NCI-H460 (cell line): ENCODE measurements at regions not wholly inside any gene's neighbourhood (a gene's known extent, or its start where the extent isn't known, plus 50 kb on each side); places are given as distances from the start of the nearest gene placed in this dataset.

Source experiments
- DNase-seq: peaks from one replicate; pipeline ENCODE4 v3.0.0-alpha.2; 2016; ENCODE audit warnings: low read depth; ENCODE audit errors: extremely low read depth

DNA sequence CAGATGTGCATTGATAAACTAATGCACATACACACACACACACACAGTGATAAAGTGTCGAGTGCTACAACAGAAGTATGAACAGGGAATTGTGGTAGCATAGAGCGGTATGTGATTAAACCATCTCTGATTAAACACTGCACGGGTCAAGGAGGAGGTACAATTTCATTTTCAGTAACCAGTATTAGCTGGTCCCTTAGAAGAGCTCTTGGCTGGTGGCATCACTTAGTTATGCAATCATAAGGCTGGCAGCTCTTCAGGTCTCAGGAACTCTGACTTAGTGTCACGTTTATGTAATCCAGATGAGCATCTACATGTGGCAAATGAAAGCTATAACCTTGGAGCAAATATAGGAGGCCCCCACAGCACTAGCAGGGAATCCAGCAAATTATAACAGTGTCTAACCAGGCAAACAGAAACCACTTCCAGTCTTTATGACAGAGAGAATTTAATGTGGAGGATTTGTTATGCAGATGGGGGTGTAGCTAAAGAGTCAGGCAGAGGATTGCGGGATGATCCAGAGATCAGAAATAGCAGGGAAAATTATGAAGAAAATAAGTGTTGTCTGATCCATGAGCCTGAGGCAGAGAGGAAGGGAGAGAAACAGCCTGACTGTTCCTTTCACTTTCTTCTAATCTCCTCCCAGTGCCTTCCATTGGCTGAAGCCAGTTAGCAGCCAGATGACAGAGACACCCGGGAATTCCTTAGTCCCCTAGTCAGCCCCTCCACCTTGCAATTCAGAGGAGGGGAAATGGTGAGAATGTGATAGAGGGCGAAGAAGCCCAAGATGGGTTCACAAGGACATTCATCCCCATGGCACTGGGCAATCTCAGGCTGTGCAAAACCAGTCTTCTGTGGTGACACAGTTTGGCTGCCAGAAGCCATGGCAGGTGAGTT is 533.1 kb upstream of the TENM4 start:
- no peak for DNase-seq

DNA sequence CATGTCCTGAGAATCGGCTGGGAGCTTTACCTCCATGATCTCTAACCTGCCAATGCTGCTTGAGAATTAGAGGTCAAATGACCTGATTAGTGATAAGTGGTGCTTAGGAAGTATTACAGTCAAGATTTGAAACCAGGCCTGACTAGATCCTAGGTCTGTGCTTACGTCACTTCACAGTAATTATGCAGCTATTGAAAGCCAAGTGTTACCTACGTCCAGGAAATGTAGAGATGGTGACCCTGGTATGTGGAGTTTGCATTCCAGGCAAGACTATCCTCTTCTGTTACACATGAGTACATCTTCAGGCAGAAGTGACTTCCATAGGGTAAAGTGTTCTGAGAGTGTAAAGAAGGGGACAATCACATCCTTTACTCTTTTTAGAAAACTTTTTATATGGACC is 530.4 kb upstream of the TENM4 start:
- DNase-seq: peak; percentile 0

DNA sequence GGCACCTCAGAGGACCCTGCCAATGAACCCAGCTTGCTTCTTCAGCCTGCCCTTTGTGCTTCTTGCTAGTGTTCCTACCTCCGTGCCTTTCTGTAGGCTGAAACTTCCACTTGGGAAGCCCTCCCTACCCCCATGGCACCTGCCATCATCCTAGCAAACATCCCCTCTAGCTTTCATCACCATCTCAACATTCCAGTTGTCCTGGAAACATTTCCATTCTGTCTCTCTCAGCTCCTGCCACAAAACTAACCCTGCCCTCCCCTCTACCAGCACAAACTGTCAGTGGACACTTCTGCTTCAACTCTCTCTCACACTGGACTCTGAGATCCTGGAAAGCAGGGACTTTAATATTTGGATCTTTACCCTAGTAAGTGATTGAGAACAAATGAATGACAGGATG is 525.8 kb upstream of the TENM4 start:
- DNase-seq: no peak

DNA sequence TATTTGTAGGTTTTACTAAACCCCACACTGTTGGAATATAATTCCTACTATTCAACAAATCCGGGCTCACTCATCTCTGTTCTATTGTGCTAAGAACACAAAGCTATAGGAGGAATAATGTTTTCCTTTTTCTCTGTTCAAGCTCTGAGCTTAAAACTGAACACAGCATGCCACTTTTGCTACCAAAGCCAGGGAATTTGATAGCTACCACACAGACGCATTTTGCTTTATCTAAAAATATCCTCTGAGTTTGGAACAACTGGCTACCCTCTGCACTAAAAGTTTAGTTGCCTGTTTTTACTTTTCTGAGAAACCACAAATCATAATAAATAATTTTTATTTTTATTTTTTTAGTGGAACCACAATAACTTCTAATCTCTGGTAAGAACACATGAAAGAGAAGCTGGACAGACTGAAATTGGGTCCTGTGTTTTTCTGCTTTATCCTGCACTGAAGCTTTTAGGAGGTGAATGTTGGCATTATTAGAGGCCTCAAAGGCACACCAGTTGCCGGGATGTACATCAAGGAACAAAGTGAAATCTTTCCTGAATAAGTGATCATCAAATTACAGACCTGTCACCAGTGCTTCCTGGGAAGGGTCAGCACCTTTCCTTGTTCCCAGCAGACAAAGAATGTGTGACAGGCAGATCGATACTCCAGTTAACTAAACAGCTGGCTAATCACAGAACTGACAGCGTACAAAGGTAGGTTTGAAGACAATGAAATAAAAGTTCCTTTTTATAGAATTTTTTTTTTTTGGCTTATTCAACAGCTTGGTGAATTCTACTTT is 523.2 kb upstream of the TENM4 start:
- DNase-seq: no peak

DNA sequence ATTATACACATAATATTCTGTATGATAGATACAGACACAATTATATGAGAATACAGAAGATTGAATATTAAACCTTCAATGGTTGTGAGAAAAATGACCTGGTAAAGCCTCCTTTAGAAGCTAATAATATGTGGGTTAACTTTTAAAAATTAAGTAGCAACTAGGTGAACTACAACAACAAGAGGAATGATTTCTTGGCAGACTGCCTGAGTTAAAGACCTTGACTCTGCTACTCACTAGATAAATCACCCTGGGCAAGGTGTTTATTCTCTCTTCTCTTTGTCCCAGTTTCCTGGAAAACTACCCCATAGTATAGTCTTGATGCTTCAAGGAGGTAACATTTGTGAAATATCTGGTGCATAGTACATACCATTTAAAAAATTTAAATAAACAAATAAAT is 519.6 kb upstream of the TENM4 start:
- no peak for DNase-seq

DNA sequence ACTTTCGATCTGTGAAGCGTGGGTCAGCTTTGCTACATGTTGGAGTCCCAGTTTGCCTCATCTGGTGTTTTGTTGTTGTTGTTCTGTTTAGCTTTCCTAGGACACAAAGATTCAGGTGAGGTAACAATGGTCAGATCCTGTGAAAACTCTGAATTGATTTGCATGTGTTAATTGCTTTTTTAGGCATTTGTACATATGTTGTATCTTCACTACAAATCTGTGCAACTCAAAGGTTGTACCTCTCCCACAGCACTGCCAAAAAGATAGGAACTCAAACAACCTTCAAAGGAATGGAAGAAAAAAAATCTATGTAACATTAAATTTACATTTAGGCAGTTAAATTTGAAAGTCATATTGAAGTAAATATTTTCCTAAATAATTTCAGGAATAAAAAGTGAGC is 518.5 kb upstream of the TENM4 start:
- no peak for DNase-seq

DNA sequence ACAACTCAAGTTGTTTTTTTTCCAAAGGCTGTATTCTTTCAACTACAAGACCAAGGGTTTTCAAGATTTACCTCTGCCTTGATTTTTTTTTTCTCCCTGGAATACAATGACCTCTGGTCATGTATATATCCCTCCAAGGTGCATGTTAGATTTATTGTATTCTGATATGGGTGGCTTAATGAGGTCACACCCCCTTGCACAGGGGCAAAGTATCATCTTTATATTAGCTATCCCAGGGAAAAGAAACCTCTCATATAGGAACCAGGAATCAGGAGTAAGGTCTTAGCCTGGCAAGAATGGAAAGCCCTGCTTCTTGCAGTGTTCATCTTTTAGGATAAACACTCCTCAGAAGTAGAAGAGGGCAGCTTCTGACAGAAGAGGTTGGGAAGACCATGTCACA is 516.9 kb upstream of the TENM4 start:
- DNase-seq: no peak

DNA sequence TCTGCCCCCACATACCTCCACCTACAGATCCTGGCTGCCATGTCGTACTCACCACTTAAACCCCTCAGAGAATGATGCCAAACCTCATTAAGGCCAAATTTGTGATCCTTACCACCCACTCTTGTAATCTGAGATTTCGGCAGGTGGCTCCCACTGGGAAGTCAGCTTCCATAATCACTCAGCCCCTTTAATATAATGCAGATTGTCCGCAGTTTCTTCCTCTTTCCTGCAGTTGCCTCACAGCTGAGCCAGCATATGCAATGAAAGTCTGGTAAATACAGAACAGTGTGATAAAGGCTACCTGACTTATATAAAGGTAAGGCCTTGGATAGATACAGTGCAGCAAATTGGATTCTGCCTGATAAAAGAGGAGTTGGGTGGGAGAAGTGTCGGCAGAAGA is 515.2 kb upstream of the TENM4 start:
- no peak for DNase-seq

DNA sequence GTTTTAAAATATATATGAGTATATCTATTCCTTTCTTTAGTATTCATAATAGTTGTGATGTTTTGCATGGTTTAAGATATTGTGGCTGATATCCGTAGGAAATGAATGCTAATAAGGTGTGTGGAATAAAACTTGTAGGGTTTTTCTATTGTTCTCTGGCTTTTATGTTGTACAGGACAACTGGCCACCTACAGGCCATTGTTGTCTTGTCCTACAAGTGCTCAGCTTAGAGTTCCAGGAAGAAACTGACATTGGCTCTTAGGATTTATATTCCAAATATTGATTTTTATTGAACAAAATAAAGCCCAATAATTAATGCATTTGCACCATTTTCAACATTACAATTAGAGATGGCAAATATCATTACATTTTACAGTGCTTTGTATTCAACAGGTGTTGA is 512.8 kb upstream of the TENM4 start:
- DNase-seq: no peak

DNA sequence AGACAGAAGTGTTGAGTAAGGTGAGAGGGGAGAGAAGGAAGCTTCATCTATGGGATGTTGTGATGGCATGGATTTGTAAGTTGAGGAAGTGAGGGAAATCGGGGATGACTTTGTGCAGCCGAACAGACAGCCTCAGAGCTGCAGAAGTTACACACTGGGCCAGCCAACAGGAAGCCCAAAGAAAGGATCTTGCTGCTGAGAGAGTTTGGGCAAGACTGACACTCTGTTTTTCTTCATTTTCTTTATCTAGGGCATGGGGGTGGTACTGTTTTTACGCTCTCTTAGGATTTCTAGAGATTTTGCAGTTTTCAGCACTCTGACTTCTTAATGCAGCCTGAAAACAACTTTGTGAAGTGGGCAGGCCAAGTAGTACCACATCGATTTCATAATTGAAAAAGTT is 509.9 kb upstream of the TENM4 start:
- DNase-seq: no peak

DNA sequence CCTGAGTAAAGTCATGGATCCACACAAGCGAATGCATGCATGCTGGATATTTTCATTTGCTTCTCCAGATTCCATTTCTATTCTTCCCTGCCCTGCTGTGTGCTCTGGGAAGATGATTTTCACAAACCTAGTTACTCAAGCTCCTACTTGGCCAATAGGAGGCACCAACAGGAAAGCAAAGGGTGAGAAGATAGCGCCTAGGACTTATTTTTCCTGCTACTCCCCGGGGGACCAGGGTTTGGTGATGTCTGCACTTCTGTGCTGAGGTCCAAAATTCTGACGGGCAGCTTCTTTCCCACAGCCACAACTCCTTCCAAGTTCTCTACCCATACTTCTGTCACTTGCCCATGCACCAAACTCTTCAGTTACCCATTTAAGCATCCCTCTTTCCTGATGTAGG is 509.3 kb upstream of the TENM4 start:
- DNase-seq: no peak

DNA sequence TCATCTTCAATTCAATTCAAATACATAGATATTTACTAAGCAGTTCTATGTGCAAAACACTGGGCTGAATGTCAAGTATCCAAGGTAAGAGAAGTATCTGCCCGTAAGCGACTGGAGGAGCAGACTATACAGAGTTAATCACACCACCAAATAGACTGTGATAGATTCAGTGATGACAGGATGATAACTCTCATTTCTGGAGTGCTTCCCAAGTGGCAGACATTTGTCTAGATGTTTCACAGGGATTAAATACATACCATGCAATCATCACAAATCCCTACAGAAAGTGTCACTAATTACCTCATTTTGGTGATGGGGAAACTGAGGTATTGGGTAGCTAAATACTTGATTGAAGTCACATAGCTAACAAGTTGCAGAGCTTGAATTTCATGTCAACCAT is 508.7 kb upstream of the TENM4 start:
- no peak for DNase-seq

DNA sequence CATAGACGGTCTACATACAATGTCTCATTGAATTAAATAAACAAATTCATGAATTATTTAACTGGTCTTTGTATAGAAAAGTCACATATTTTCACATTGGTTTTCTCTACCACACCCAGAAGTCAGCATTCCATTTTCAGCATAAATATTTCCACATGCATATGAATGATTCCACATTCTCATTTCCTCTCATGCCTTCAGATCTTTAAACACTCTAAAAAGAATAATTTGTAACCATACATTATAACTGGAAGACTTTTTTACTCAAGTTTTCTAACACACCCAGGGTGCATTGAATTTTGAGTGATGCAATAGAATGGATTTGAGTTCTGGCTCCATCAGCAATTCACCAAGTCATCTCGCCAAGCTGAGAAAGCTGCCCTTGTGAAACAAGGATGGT is 501.8 kb upstream of the TENM4 start:
- no peak for DNase-seq

DNA sequence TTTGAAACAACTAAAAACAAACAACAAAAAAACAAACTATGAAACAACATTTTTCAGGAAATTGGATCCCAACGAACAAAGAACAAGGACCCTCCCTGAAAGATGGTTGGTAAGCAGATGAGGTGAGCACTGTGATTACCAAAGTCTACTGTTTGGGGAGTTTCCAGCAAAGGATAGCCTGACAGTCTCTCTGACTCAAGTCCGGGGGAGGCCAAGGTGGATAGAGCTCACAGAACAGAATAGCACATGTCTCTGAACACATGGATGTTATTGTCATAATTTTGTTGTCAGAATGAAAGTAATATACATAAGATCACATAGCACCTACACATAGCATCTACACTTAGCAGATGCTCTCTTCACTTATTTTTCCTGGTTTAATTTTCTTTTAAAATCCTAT is 501.3 kb upstream of the TENM4 start:
- no peak for DNase-seq

DNA sequence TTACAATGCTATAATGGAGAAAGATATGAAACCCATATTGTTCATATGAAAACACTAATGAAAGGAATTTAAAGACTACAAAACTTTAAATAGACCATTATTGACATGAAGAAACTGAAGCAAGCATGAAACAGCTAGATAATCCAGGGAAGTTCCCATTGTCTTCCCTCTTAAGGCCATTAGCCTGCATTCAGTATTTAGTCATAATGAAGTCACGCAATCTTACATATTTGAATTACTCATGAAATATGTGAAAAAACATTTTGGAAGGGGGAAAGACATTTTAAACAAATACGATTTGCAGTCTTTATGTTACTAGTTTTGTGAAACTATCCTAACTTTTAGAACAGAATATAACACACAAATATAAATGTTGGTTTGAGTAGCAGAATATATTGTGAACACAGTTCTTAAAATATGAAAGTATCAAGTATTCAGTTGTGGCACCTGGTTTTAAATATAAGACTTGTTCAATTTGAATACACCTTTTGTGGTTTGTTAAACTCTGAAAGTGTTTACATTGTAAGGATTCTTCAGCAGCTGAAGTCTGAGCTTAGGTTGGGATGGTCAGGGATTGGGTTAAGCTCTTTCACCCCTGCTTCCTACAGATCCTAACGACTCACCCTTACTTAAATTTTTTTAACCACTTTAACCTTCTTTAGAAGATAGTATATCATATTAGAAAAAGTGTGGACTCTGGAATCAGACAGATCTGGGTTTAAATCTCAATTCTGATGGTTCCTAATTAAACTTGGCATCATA is 500.3 kb upstream of the TENM4 start:
- no peak for DNase-seq

DNA sequence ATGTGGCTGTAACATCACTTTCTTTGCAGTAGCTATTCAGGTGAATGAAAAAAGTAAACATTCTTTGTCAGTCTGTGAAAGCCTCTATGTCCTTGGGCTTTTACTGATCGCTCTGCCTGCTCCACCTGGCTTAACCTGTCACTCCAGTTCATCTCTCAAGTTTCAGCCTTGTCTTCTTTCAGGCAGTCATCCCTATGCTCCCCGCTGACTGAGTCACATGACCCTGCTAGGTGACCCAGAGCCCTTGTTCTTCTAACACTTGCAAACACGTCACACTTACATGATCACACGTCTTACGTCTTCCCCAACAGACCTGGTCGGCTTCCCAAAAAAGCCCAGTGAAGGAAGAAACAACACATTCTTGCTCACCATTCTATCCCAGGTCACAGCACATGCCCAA is 499.3 kb upstream of the TENM4 start:
- DNase-seq: no peak

DNA sequence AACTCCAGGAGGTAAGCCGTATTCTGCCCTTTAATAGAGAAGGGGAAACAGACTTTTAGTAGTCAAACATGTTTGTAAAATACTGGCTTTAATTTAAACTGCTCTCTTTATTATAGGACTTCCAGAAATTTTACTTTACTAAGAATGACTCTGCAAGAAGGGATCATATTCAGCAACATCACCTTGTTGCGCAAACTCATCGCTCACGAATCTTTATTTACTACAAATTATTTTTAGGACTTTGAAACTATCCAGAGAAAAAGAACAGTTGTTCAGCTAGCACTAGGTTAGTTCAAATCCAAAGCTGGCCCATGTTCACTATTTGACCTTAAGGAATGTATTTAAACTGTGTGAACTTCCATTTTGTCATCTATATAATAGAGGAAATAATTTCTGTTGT is 498.3 kb upstream of the TENM4 start:
- no peak for DNase-seq

DNA sequence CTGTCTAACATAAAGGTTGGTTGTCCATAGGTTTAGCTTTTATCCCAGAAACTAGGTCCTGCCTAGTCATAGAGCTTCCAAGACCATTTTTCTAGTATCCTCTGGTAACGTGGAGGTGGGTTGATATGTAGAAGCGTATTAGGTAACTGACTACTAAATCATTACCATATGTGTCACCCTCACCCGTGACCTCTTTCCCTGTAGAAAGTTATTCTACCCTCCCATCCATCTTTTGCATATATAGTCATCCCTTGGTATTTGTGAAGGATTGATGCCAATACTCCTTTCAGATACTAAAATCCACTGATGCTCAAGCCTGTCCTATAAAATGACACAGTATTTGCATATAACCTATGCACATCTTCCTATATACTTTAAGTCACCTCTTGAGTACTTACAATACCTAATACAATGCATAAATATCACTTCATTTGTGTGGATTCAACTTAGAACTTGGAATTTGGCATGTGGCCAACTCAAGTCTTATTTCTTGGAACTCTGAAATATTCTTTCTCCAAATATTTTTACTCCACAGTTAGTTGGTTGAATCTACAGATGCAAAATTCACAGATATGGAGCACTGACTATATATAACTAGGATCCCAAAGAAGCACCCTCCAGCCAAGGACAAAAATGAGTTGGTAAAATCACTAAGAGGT is 497.0 kb upstream of the TENM4 start:
- no peak for DNase-seq

DNA sequence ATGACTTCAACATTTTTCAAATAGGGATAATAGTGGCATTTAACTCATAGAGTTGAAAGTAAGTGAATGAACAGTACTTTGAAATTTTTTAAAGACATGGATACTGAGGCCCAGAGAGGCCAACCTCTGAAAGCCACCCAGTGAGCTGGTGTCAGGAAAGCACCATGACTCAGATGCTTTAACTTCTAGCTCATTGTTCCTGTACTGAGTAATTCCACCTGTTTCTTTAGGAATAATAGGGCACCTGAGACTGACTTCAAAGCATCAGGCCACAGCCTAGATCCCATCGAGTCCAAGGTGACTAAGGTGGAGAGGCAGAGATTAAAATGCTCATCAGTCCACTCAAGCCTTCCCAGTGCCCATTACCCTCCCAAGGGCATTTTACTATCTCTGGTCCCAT is 491.8 kb upstream of the TENM4 start:
- DNase-seq: no peak

DNA sequence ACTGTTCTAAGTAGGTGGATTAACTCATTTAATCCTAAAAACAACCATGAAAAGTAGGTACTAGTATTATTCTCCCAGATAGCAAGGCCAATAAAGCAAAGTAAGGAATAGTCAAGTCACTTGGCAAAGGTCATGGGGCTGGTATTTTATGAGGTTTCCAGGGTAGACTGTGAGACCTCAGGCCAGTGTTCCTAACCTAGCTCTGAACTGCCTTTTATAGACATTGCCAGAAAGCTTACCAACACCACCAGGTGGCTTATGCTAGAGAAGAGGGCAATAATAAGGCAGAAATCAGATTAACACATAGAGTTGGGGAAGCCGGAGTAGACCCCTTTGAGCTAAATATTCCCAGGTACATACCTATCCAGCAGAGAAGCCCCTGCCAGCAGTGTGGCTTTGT is 490.9 kb upstream of the TENM4 start:
- DNase-seq: no peak

DNA sequence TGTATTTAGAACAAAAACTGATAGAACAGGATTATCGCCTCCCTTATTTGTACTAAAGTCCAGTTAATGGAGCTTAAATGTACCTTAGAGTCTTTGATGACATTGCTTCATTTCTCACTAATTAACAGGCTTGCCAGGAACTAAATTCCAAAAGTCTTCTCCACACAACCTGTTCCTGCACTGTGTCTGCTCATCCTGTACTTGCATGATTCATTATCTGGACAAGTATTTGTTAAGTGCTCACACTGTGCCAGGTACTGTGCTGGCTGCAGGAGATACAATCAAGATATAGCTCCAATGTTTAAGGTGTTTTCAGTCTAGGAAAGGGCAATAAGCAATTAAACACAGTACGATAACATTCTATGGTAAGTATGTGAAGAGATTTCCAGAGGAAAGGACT is 485.9 kb upstream of the TENM4 start:
- no peak for DNase-seq
